22Rv1 (cell line): ENCODE measurements at regions not wholly inside any gene's neighbourhood (a gene's known extent, or its start where the extent isn't known, plus 50 kb on each side); places are given as distances from the start of the nearest gene placed in this dataset.

Source experiments
- H3K27ac ChIP-seq: fragments of 450-650 bp; 2 replicates; pipeline ENCODE4 v1.5.1; 2017
- ZFX ChIP-seq: fragments of 450-650 bp; IDR thresholded peaks from 2 replicates; pipeline ENCODE4 v1.6.1; 2017; ENCODE audit warnings: antibody characterized with exemption, borderline replicate concordance
- TF ChIP-seq, protein P1 (sequence below): fragments of 450-650 bp; IDR thresholded peaks from 2 replicates; pipeline ENCODE4 v1.5.1; 2017; ENCODE audit warnings: mild to moderate bottlenecking

GRCh38 chr5:24804221-24804681, 159.5 kb upstream of the CDH10 start:
- TF ChIP-seq, protein P1, sequence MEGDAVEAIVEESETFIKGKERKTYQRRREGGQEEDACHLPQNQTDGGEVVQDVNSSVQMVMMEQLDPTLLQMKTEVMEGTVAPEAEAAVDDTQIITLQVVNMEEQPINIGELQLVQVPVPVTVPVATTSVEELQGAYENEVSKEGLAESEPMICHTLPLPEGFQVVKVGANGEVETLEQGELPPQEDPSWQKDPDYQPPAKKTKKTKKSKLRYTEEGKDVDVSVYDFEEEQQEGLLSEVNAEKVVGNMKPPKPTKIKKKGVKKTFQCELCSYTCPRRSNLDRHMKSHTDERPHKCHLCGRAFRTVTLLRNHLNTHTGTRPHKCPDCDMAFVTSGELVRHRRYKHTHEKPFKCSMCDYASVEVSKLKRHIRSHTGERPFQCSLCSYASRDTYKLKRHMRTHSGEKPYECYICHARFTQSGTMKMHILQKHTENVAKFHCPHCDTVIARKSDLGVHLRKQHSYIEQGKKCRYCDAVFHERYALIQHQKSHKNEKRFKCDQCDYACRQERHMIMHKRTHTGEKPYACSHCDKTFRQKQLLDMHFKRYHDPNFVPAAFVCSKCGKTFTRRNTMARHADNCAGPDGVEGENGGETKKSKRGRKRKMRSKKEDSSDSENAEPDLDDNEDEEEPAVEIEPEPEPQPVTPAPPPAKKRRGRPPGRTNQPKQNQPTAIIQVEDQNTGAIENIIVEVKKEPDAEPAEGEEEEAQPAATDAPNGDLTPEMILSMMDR: no peak
- TF ChIP-seq ZFX: no peak
- H3K27ac ChIP-seq: no peak overlapping the region

- TF ChIP-seq, protein P1: no peak
- TF ChIP-seq ZFX: no peak
- H3K27ac ChIP-seq: no peak overlapping the region
Measured at GRCh38 chr5:24791326-24791725, 146.5 kb upstream of the CDH10 start.

DNA sequence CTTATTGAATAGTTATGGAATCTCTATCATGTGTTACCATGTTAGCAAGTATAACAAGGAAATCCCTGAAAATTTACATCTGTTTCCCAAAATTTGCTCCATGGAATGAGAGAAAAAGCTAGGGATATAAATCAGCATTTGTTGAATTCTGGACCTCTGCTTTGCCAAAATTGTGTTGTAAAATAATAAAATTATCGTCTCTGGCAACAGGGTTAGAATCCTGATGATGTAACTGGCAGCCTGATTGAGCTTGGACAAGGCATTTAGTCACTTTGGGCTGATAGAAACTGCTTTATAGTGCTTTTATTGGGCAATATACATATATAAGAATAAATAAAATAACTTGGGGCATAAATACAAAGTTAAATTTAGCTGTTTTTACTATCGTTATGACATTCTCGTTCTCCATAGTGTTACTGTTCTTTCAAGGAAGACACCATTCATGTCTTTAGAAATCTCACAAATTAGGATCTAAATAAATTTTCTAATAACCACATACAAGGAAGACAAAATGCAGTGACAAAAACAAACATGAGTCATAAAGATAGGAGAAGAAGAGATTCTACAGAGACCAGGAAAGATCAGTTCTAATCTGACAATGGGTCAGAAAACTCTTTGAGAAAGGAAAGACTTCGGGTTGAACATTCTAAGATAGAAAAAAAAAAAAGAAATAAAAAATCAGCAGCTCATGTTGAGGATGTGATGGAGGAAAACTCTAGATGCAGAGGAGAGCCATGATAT, 145.0 kb upstream of the CDH10 start:
- no peak overlapping the region for H3K27ac ChIP-seq
- no peak for TF ChIP-seq ZFX

GRCh38 chr5:24788829-24789514, 144.2 kb upstream of the CDH10 start:
- H3K27ac ChIP-seq: no peak overlapping the region
- TF ChIP-seq, protein P1: no peak
- TF ChIP-seq ZFX: no peak

- no peak overlapping the region for H3K27ac ChIP-seq
- TF ChIP-seq, protein P1: no peak
- no peak for TF ChIP-seq ZFX
Measured at GRCh38 chr5:24786108-24786507, 141.3 kb upstream of the CDH10 start.

DNA sequence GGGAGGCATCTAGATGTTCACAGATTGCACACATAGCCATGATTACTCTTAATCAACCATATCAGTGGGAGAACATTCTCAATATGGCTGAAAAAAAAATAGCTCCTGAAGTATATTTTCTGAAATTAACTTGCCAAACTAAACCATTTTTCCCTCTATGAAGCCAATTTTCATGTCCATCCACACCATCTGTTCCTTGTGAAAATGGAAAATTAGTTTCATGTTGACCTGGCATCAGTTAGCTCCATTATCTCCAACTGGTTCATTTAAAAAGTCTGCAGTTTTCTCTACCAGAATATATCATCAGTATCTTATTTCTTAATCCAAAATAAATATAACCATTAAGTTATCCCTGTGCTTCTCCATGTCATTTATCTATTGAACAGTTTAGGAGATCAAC, 138.8 kb upstream of the CDH10 start:
- no peak overlapping the region for H3K27ac ChIP-seq
- TF ChIP-seq, protein P1: no peak
- no peak for TF ChIP-seq ZFX

DNA sequence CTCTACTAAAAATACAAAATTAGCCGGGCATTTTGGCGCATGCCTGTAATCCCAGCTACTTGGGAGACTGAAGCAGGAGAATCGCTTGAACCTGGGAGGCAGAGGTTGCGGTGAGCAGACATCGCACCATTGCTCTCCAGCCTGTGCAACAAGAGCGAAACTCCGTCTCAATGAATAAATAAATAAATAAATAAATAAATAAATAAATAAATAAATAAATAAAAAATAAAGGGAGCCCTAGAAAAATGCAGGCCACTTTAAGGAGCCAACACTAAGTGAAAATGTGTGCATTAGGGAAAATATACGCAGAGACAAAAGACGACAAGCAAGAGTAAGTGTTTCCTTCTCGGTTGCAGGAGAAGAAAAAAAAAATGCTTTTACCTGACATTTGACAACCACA, 132.6 kb upstream of the CDH10 start:
- TF ChIP-seq, protein P1: no peak
- no peak for TF ChIP-seq ZFX
- H3K27ac ChIP-seq: no peak overlapping the region
